Stimulated activated CD4-positive, alpha-beta T cell treated with anti-CD3 and anti-CD28 coated beads, Interleukin-1b, Interleukin-23, amount 100 ng/mL, for 48 hours (primary cell): ENCODE measurements at regions not wholly inside any gene's neighbourhood (a gene's known extent, or its start where the extent isn't known, plus 50 kb on each side); places are given as distances from the start of the nearest gene placed in this dataset.

ENCODE experiments used
- DNase-seq: peaks from one replicate; pipeline ENCODE4 v3.0.0-alpha.2; 2020

DNA sequence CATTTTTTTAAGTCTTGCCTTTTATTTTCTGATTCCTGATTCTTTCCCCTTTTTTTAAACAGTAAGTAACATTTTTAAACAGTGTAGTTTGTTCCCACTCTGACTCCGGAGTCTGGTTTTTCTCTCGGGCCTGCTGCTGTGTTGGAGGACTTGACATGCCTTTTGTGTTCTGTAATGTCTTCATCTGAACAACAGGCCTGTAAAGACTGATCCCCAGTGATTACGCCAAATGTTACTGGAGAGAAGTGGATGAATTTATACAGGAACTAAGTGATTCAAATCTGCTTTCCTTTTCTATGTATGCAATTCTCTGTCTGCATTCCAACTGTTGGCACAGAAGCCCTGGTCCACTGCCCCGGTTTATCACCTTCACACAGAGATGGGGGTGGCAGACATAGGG lies 54.3 kb upstream of the RMDN2 start:
- no peak for DNase-seq

DNA sequence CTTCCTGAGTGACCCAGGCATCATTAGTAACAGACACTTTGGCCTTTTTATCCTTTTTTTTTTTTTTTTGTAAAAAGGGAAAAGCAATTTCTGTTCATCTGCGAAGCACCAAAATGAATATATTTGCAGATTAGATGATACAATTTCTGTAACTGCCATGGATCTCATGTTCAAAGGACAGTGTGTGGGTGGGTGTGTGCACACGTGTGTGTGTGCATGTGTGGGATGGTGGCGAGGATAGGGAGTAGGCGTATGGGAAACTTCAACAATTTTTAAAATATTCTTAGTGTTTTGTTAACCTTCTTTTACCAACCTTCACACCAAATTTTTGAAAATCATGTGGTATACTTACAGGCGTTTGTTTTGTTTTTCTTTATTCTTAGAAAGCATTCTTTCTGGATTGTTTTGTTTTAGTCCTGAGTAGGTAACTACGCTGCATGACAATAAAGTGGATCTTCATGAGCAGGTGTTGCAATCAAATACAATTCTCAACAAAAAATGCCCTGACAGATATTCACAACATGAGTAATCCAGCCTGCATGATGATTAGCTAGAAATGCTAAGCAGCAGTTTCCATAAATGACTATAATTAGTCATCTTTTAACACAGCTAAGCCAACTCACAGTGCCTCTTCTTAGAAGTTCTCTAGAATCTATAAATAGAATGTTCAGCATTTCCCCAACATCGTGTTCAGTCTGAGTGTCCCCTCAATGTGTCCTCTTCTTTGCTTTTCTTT lies 53.5 kb upstream of the RMDN2 start:
- no peak for DNase-seq

DNA sequence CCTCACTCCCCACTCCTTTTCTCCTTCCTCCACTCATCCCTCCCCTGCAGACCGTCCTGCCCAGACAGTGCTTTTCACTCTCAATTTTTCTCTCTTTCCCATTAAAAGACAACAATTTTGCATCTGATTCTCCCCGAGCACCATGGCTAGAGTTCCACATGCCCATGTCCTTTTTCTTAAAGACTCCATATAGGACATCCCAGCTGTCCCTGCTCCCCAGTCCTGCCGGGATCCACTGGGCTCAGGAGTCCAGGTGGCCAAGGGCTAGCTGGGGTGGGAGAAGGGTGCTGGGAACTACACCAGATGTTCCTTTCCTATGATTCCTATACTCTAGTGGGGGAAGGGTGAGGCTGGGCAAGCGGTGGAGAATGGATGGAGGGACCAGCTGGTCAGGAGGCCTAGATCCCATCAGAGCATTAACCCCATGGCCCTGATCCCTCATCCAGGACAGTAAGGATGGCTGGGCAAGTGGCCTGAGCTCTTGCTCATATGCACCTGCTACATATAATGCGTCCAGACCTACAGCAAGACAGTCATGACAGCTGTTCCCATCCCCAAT lies 52.8 kb upstream of the RMDN2 start:
- no peak for DNase-seq

DNA sequence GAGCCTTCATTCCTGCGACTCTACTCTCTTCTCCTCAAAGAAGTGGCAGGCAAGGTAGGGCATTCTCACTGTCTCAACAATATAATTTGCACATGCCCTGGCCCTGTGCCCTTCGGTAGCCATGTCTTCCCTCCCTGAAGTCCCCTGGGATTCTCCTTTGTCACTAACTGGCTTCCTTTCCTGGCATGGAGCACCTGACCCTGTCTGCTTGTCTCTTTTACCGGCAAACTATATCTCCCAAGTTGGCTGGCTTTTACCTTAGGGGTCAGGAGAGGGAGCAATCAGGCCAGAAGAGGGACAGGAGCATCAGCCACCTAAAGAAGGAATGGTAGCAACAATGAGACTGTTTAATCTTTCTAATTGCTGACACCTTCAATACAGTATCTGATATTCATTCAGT lies 51.9 kb upstream of the RMDN2 start:
- DNase-seq: no peak

DNA sequence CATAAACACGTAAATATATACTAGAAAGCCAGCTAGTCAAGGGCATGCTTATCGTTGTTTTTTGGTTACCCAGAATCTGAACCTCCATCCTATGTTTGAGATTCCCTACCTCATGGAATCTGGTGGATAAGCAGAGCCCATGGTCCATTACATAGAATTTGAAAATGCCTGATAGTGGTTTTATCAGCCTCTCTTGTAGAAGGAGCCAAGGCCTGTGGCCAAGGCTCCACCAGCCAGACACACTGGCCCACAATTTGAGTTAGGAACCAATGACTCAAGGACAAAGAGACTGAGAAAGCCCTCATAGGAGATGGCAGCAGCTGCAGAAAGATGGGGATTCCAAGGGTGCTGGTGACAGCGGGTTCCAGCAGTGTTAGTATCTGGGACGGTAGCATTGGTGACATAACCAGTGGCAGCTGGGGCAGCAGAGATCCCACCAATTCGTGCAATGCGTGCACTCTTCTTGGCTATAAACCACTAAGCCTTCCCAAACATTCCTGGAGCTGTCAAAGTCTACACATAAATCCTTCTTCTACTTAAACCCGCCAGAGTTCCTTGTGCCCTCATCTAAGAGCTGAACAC lies 51.2 kb upstream of the RMDN2 start:
- DNase-seq: no peak

DNA sequence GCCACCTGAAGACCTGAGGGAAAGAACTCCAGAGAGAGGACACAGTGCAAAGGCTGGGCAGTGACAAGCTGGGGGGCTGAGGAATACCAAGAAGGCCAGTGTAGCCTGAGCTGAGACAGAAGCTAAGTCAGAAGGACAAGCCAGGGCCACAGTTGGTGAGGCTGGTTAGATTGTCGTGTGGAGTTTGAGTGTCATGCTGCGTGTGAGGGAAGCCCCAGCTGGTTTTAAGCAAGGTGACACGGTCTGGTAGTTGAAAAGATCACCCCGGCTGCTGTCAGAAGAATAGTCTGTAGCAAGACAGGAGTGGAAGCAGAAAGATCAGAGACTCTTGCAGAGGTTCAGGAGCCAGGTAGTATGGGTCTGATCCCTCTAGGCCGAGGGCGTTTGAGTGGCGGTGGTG lies 50.6 kb upstream of the RMDN2 start:
- DNase-seq: no peak
